Caco-2 (cell line): ENCODE measurements at regions not wholly inside any gene's neighbourhood (a gene's known extent, or its start where the extent isn't known, plus 50 kb on each side); places are given as distances from the start of the nearest gene placed in this dataset.

Experiments used
- BruUV-seq: library from RNA; stranded (reverse); fragments of 400-500 nt; replicated peaks from 2 replicates; lab custom pipeline; 2021; lab: Mats Ljungman, UMichigan
- CTCF ChIA-PET: fragments of 300-600 bp; sonication (Branson Sonifier 250); formaldehyde crosslinking; loops from one replicate; lab custom pipeline; 2022; ENCODE audit warnings: antibody characterized with exemption; lab: Charles Lee
- POLR2A ChIA-PET: fragments of 300-600 bp; sonication (Branson Sonifier 250); formaldehyde crosslinking; loops from one replicate; lab custom pipeline; 2022; ENCODE audit warnings: antibody characterized with exemption; lab: Charles Lee
- DNase-seq, 2 experiments: peaks; one replicate each; pipeline versions ENCODE4 v3.0.0 to v3.0.0-alpha.2; 2020 to 2022
- H3K27me3 ChIP-seq: replicated peaks from 2 replicates; pipeline ENCODE4 v1.6.0; 2011; ENCODE audit warnings: low read length; ENCODE audit not compliant: control insufficient read depth, insufficient read depth
- H3K36me3 ChIP-seq: 2 replicates; pipeline ENCODE4 v1.5.1; 2011; ENCODE audit warnings: low read length; ENCODE audit not compliant: control insufficient read depth, insufficient read depth
- H3K4me1 ChIP-seq: fragments of 250-450 bp; sonication (Bioruptor Pico); 2 replicates; pipeline ENCODE4 v1.5.1; 2020; ENCODE audit warnings: mild to moderate bottlenecking
- H3K4me3 ChIP-seq: 2 replicates; pipeline ENCODE4 v1.5.1; 2011; ENCODE audit warnings: low read depth, mild to moderate bottlenecking, control low read depth, low read length
- H3K9me3 ChIP-seq: fragments of 250-450 bp; sonication (Bioruptor Pico); 2 replicates; pipeline ENCODE4 v1.5.1; 2020; ENCODE audit warnings: mild to moderate bottlenecking, moderate library complexity
- H3K27ac Mint-ChIP-seq: one replicate; pipeline ENCODE4 v1.8.0; 2022; ENCODE audit warnings: mixed read lengths; ENCODE audit not compliant: unreplicated experiment
- H3K27me3 Mint-ChIP-seq: one replicate; pipeline ENCODE4 v1.8.0; 2022; ENCODE audit warnings: mixed read lengths; ENCODE audit not compliant: insufficient read depth, unreplicated experiment
- H3K36me3 Mint-ChIP-seq: one replicate; pipeline ENCODE4 v1.8.0; 2022; ENCODE audit warnings: mild to moderate bottlenecking, mixed read lengths; ENCODE audit not compliant: insufficient read depth, unreplicated experiment
- H3K4me1 Mint-ChIP-seq: one replicate; pipeline ENCODE4 v1.8.0; 2022; ENCODE audit warnings: low read depth, mixed read lengths; ENCODE audit not compliant: unreplicated experiment
- H3K4me3 Mint-ChIP-seq: one replicate; pipeline ENCODE4 v1.8.0; 2022; ENCODE audit warnings: mild to moderate bottlenecking, moderate library complexity, mixed read lengths; ENCODE audit not compliant: unreplicated experiment
- H3K9me3 Mint-ChIP-seq: one replicate; pipeline ENCODE4 v1.8.0; 2022; ENCODE audit warnings: mixed read lengths; ENCODE audit not compliant: unreplicated experiment
- intact Hi-C: fragments of 100-400 bp; cut with micrococcal nuclease; formaldehyde crosslinking; loops from one replicate; pipeline ENCODE4 v1.10.0; 2022; ENCODE audit not compliant: unreplicated experiment
- TF ChIP-seq, protein P1 (sequence below), 2 experiments: fragments of 200-600 bp in 1 of 2; IDR thresholded peaks; 1 replicate in 1 of 2; 2 replicates in 1 of 2; pipeline versions ENCODE4 v1.5.1 to v1.8.0; 2011 to 2022; ENCODE audit warnings: antibody characterized with exemption in 1 of 2, control low read depth in 1 of 2, inconsistent platforms in 1 of 2, low read depth in 1 of 2, low read length in 1 of 2, mild to moderate bottlenecking in 1 of 2, moderate library complexity in 1 of 2; ENCODE audit not compliant: insufficient read depth in 1 of 2, severe bottlenecking in 1 of 2, unreplicated experiment in 1 of 2

DNA sequence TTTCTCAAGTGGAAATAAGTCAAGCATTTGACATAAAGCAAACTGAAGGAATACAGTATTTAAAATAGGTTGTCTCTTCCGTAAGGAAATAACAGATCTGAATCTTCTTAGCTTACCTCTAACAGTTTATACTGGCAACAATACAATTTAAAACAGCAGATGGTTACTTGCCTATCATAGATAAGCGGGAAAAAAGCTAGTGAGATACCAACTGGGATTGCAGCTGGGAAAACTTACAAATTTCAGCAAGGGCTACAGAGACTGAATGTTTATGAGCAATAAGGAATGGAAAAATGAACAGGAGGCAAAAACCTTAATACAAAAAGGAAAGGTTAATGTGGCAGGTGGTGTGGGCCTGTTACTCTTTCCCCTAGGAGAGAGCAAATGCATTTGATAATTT is 220.0 kb downstream of the RASSF9 start:
- no peaks in the 10 kb centered on the region for H3K27me3 ChIP-seq
- H3K36me3 ChIP-seq, result no peaks in the 10 kb centered on the region
- H3K9me3 Mint-ChIP-seq, result no peaks in the 10 kb centered on the region
- no peaks in the 10 kb centered on the region for H3K9me3 ChIP-seq
- DNase-seq, result no peak
- no peaks in the 10 kb centered on the region for H3K27me3 Mint-ChIP-seq
- intact Hi-C loops, result no loop called here
- H3K36me3 Mint-ChIP-seq, result no peaks in the 10 kb centered on the region
- no peak overlapping the region for H3K4me3 ChIP-seq
- peaks cover 2% of the 10 kb centered on the region for H3K4me1 Mint-ChIP-seq
- H3K27ac Mint-ChIP-seq, result no peak overlapping the region
- no peak overlapping the region for H3K4me3 Mint-ChIP-seq
- TF ChIP-seq, protein P1, sequence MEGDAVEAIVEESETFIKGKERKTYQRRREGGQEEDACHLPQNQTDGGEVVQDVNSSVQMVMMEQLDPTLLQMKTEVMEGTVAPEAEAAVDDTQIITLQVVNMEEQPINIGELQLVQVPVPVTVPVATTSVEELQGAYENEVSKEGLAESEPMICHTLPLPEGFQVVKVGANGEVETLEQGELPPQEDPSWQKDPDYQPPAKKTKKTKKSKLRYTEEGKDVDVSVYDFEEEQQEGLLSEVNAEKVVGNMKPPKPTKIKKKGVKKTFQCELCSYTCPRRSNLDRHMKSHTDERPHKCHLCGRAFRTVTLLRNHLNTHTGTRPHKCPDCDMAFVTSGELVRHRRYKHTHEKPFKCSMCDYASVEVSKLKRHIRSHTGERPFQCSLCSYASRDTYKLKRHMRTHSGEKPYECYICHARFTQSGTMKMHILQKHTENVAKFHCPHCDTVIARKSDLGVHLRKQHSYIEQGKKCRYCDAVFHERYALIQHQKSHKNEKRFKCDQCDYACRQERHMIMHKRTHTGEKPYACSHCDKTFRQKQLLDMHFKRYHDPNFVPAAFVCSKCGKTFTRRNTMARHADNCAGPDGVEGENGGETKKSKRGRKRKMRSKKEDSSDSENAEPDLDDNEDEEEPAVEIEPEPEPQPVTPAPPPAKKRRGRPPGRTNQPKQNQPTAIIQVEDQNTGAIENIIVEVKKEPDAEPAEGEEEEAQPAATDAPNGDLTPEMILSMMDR (IDR thresholded peaks at IDR 0.05; ENCODE audit: insufficient read depth in 1 of 2, low read depth in 1 of 2, low read length in 1 of 2, severe bottlenecking in 1 of 2, unreplicated experiment in 1 of 2), result no peak
- CTCF ChIA-PET, result no interaction called here
- POLR2A ChIA-PET, result no interaction called here
- H3K4me1 ChIP-seq, result 0 out of 2 replicates have a peak, but pooled peaks cover 3% of the 10 kb centered on the region
- BruUV-seq, result no TSS peak

DNA sequence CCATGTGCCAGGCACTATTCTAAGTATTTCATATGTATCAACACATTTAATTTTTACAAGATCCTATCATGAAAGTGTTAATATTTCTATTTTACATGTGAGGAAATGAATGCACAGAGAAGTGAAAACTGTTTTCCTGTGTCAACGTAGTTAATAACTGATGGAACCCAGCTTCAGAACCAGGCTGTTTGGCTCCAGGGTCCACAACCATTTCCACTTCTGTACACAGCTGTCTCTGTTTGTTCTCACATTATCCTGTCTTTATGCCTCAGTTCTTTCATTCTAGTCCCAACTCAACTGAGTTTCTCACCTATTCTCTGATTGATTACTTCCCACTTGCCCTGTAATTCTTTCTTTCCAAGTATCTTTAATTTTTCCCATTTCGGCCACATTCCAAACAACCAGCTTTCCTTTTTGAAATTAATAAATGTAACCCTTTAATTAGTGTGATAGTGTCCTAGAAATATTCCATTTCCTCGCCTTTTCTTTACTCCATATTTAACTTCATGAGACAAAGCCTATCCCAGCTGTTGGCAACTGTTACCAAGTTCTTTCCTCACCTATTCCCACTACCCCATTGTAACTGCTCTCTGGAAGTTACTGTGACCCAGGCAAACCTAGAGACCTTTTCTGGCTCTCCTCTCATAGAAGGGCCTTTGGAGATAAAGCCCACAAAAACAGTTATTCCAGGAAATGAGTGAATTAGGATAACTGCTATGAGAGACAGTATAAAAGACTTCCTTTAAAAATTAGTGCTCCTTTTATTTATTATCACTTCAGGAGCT is 218.7 kb downstream of the RASSF9 start:
- DNase-seq, result no peak
- no TSS peak for BruUV-seq
- intact Hi-C loops, result no loop called here
- peaks cover 8% of the 10 kb centered on the region for H3K4me1 Mint-ChIP-seq
- Histone ChIP-seq H3K9me3 (no peaks in the 10 kb centered on the region), H3K27me3 (no peaks in the 10 kb centered on the region), H3K4me3 (no peak overlapping the region), H3K4me1 (0 out of 2 replicates have a peak, but pooled peaks cover 6% of the 10 kb centered on the region), H3K36me3 (no peaks in the 10 kb centered on the region)
- H3K9me3 Mint-ChIP-seq, result no peaks in the 10 kb centered on the region
- ChIA-PET CTCF (no interaction called here), POLR2A (no interaction called here)
- H3K27ac Mint-ChIP-seq, result no peak overlapping the region
- TF ChIP-seq, protein P1 (IDR thresholded peaks at IDR 0.05; ENCODE audit: insufficient read depth in 1 of 2, low read depth in 1 of 2, low read length in 1 of 2, severe bottlenecking in 1 of 2, unreplicated experiment in 1 of 2), result no peak
- no peaks in the 10 kb centered on the region for H3K27me3 Mint-ChIP-seq
- H3K4me3 Mint-ChIP-seq, result no peak overlapping the region
- H3K36me3 Mint-ChIP-seq, result no peaks in the 10 kb centered on the region

DNA sequence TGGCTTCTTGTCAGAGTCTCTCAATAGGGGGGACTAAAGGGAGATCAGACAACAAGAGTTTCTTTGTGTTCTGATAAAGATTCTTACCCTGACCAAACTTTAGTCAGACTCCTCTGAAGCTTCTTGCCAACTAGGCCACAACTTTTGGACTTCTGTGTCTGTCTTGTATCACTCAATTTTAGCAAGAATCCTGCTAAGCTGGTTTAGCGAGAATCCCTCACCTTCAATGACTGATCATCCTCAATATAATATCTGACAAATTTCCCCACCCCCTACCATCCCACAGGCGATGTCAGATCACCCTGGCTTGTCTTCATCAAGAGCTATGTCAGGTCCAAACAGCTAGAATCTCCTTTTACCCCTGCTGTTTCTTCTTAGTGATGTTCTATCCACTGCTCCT is 215.2 kb downstream of the RASSF9 start:
- Mint-ChIP-seq H3K27ac (no peak overlapping the region), H3K36me3 (no peaks in the 10 kb centered on the region), H3K27me3 (no peaks in the 10 kb centered on the region), H3K9me3 (no peaks in the 10 kb centered on the region), H3K4me1 (peaks cover 8% of the 10 kb centered on the region), H3K4me3 (no peak overlapping the region)
- no peaks in the 10 kb centered on the region for H3K27me3 ChIP-seq
- no peaks in the 10 kb centered on the region for H3K9me3 ChIP-seq
- TF ChIP-seq, protein P1 (IDR thresholded peaks at IDR 0.05; ENCODE audit: insufficient read depth in 1 of 2, low read depth in 1 of 2, low read length in 1 of 2, severe bottlenecking in 1 of 2, unreplicated experiment in 1 of 2), result no peak
- CTCF ChIA-PET, result interaction anchor here (1.2 kb wide), 1 partner anchor 45 kb away, joined by 3 read pairs; no protein-coding TSS in a partner anchor
- POLR2A ChIA-PET, result no interaction called here
- BruUV-seq, result no TSS peak
- intact Hi-C loops, result no loop called here
- no peak for DNase-seq
- H3K4me1 ChIP-seq, result 0 out of 2 replicates have a peak, but pooled peaks cover 6% of the 10 kb centered on the region
- no peak overlapping the region for H3K4me3 ChIP-seq
- H3K36me3 ChIP-seq, result no peaks in the 10 kb centered on the region
